ENCODE measurements at regions not wholly inside any gene's neighbourhood (a gene's known extent, or its start where the extent isn't known, plus 50 kb on each side); places are given as distances from the start of the nearest gene placed in this dataset.

GRCh38 chr16:50474138-50474537, 74.1 kb upstream of the NKD1 start:
- Histone ChIP-seq H3T11ph (ENCODE audit: low read length) (no peak overlapping the region), H3K14ac (ENCODE audit: insufficient read depth, low read length) (no peak overlapping the region), H3K56ac (ENCODE audit: insufficient read length, low read depth, low read length) (no peak overlapping the region), H2BK20ac (ENCODE audit: low read depth, low read length, poor library complexity, severe bottlenecking) (no peak overlapping the region), H3K23ac (ENCODE audit: insufficient read length, low read depth, low read length) (no peak overlapping the region), H3K18ac (ENCODE audit: insufficient read length, low read depth, low read length) (no peak overlapping the region), H3K27ac (ENCODE audit: insufficient read length, low read depth, low read length) (no peak overlapping the region), H2AK5ac (ENCODE audit: insufficient read length, low read length) (no peak overlapping the region), H3K4me1 (ENCODE audit: insufficient read depth, low read length) (peaks cover under 1% of the 10 kb centered on the region; the same call in 1 of the 2 replicates), H4K20me1 (ENCODE audit: control insufficient read depth, insufficient read depth, insufficient read length) (no peaks in the 10 kb centered on the region), H3K27me3 (ENCODE audit: insufficient read depth, low read length) (no peaks in the 10 kb centered on the region; the same call in 1 of the 2 replicates), H2BK15ac (ENCODE audit: low read depth, low read length) (no peak overlapping the region), H3K9ac (ENCODE audit: extremely low read depth, insufficient read length, low read length) (no peak overlapping the region), H2AFZ (ENCODE audit: low read length) (no peak overlapping the region), H3K79me2 (ENCODE audit: insufficient read depth, low read length) (no peaks in the 10 kb centered on the region), H2BK5ac (ENCODE audit: insufficient read length, low read length) (no peak overlapping the region), H4K8ac (replicated peaks; ENCODE audit: insufficient read length, low read depth, low read length) (no peak overlapping the region), H3K9me3 (ENCODE audit: control insufficient read depth, low read depth, low read length) (no peaks in the 10 kb centered on the region), H3K4ac (ENCODE audit: low read depth, low read length) (no peak overlapping the region), H3K79me1 (ENCODE audit: insufficient read depth, low read depth, low read length, poor library complexity, severe bottlenecking) (no peaks in the 10 kb centered on the region), H4K91ac (ENCODE audit: insufficient read length, low read depth, low read length) (no peak overlapping the region), H2BK120ac (ENCODE audit: low read depth, low read length, poor library complexity, severe bottlenecking) (no peak overlapping the region), H3K23me2 (ENCODE audit: insufficient read length, low read depth, low read length, poor library complexity, severe bottlenecking) (no peaks in the 10 kb centered on the region), H4K5ac (ENCODE audit: insufficient read length, low read depth, low read length) (no peak overlapping the region), H3K4me2 (ENCODE audit: insufficient read depth, insufficient read length, low read length) (no peak overlapping the region), H2BK12ac (ENCODE audit: insufficient read length, low read depth, low read length) (no peak overlapping the region)
- no peaks in the 10 kb centered on the region for H3K36me3 Mint-ChIP-seq (ENCODE audit: insufficient read depth in 1 of 3, low read depth in 3 of 3)
- no peak overlapping the region; a peak in 1 of 7 replicates for H3K27ac Mint-ChIP-seq
- no peak for DNase-seq
- H3K27me3 Mint-ChIP-seq (ENCODE audit: low read depth), result peaks cover 27% of the 10 kb centered on the region
- TF ChIP-seq CTCF (conservative IDR thresholded peaks at IDR 0.05), result no peak
- no peak overlapping the region for H3K4me3 Mint-ChIP-seq
- peaks cover 32 to 34% of the 10 kb centered on the region in 2 experiments for H3K4me1 Mint-ChIP-seq
- H3K9me3 Mint-ChIP-seq, result peaks cover 0 to 2% of the 10 kb centered on the region in 2 experiments; a peak in 1 of 5 replicates
- no CpG with 5 or more reads among the region's 2 CpGs for WGBS (ENCODE audit: extremely low coverage, insufficient read length, low lambda C conversion rate)

Data from H9 (cell line).